ENCODE measurements at regions not wholly inside any gene's neighbourhood (a gene's known extent, or its start where the extent isn't known, plus 50 kb on each side); places are given as distances from the start of the nearest gene placed in this dataset.

DNA sequence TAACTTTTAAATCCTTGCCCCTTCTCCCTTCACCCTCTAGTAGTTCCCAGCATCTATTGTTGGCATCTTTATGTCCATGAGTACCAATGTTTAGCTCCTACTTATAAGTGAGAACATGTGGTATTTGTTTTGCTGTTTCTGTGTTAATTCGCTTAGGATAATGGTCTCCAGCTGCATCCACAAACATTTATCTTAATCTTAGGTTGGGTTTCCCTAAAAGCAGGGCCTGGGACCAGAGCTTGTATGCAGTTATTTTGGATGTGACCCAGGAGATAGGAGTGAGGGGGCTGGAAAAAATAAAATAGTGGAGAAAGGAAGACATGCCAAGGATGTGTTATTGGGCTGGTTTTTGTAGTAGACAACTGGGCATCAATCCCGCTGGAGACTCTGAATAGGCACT is 571.8 kb downstream of the CCSER2 start:
- TF ChIP-seq ZNF324 (CRISPR knock-in tag; IDR thresholded peaks at IDR 0.05) = no peak
- TF ChIP-seq PHB (CRISPR knock-in tag; IDR thresholded peaks at IDR 0.05) = no peak
- no peak for TF ChIP-seq ZSCAN29 (IDR thresholded peaks at IDR 0.05)
- TF ChIP-seq, protein P1, sequence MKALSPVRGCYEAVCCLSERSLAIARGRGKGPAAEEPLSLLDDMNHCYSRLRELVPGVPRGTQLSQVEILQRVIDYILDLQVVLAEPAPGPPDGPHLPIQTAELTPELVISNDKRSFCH (CRISPR knock-in tag; IDR thresholded peaks at IDR 0.05) = no peak
- TF ChIP-seq, protein P1 (tag; IDR thresholded peaks at IDR 0.05) = no peak
- TF ChIP-seq DDX20 (tag; IDR thresholded peaks at IDR 0.05; ENCODE audit: low read depth) = no peak
- TF ChIP-seq CBX5 (IDR thresholded peaks at IDR 0.05; ENCODE audit: borderline replicate concordance, low read depth) = no peak
- TF ChIP-seq SNIP1 (IDR thresholded peaks at IDR 0.05; ENCODE audit: low read depth) = no peak
- TF ChIP-seq ELF2 (CRISPR knock-in tag; IDR thresholded peaks at IDR 0.05) = no peak
- TF ChIP-seq MCM2 (IDR thresholded peaks at IDR 0.05; ENCODE audit: low read depth) = no peak
- TF ChIP-seq YBX1 (IDR thresholded peaks at IDR 0.05) = no peak
- TF ChIP-seq, protein P2, sequence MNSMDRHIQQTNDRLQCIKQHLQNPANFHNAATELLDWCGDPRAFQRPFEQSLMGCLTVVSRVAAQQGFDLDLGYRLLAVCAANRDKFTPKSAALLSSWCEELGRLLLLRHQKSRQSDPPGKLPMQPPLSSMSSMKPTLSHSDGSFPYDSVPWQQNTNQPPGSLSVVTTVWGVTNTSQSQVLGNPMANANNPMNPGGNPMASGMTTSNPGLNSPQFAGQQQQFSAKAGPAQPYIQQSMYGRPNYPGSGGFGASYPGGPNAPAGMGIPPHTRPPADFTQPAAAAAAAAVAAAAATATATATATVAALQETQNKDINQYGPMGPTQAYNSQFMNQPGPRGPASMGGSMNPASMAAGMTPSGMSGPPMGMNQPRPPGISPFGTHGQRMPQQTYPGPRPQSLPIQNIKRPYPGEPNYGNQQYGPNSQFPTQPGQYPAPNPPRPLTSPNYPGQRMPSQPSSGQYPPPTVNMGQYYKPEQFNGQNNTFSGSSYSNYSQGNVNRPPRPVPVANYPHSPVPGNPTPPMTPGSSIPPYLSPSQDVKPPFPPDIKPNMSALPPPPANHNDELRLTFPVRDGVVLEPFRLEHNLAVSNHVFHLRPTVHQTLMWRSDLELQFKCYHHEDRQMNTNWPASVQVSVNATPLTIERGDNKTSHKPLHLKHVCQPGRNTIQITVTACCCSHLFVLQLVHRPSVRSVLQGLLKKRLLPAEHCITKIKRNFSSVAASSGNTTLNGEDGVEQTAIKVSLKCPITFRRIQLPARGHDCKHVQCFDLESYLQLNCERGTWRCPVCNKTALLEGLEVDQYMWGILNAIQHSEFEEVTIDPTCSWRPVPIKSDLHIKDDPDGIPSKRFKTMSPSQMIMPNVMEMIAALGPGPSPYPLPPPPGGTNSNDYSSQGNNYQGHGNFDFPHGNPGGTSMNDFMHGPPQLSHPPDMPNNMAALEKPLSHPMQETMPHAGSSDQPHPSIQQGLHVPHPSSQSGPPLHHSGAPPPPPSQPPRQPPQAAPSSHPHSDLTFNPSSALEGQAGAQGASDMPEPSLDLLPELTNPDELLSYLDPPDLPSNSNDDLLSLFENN (IDR thresholded peaks at IDR 0.05; ENCODE audit: low read depth in 2 of 2, low read length in 2 of 2) = no peak
- TF ChIP-seq, protein P3, sequence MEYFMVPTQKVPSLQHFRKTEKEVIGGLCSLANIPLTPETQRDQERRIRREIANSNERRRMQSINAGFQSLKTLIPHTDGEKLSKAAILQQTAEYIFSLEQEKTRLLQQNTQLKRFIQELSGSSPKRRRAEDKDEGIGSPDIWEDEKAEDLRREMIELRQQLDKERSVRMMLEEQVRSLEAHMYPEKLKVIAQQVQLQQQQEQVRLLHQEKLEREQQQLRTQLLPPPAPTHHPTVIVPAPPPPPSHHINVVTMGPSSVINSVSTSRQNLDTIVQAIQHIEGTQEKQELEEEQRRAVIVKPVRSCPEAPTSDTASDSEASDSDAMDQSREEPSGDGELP (CRISPR knock-in tag; IDR thresholded peaks at IDR 0.05; ENCODE audit: borderline replicate concordance) = no peak
- no peak for TF ChIP-seq BCL6 (CRISPR knock-in tag; IDR thresholded peaks at IDR 0.05)
- Histone ChIP-seq H3K79me2 (ENCODE audit: control insufficient read depth, insufficient read depth, low read length) (no peaks in the 10 kb centered on the region), H3K9ac (ENCODE audit: insufficient read depth in 1 of 2, low read depth in 2 of 2, low read length in 2 of 2) (no peak overlapping the region), H3K4me2 (ENCODE audit: insufficient read depth, low read length) (no peak overlapping the region), H3K9me3 (replicated peaks; ENCODE audit: control insufficient read depth, insufficient read depth, low read depth, low read length) (no peaks in the 10 kb centered on the region), H3K4me1 (replicated peaks in 1 of 2; ENCODE audit: control insufficient read depth in 2 of 2, insufficient read depth in 2 of 2, low read length in 2 of 2) (no peaks in the 10 kb centered on the region), H3K36me3 (ENCODE audit: control insufficient read depth, insufficient read depth, low read length) (no peaks in the 10 kb centered on the region), H3K27ac (ENCODE audit: extremely low read depth, low read depth, low read length) (no peak overlapping the region), H3K27me3 (ENCODE audit: control insufficient read depth in 2 of 2, insufficient read depth in 2 of 2, low read length in 2 of 2) (no peaks in the 10 kb centered on the region), H3K4me3 (no peak overlapping the region), H2AFZ (ENCODE audit: low read depth, low read length) (no peak overlapping the region), H4K20me1 (replicated peaks; ENCODE audit: control insufficient read depth, insufficient read depth, low read length) (no peaks in the 10 kb centered on the region), H3K9me1 (ENCODE audit: control insufficient read depth, insufficient read depth, low read length) (no peaks in the 10 kb centered on the region)
- ATAC-seq (no peak), DNase-seq (ENCODE audit: extremely low read depth in 1 of 4, low spot score in 3 of 4) (no peak), FAIRE-seq (no peak)
- POLR2A ChIA-PET = no interaction called here
- intact Hi-C loops (cut with micrococcal nuclease) = no loop called here
- in situ Hi-C loops (cut with MboI) = no loop called here
- 0% methylated on average over 2 of the region's 2 CpGs for WGBS (ENCODE audit: insufficient coverage, low coverage, missing lambda C conversion rate)
- CTCF ChIA-PET (ENCODE audit: low intra/inter-chr PET ratio) = no interaction called here
- BruUV-seq (replicated peaks) = no TSS peak

Measured in K562 (cell line).